LNCaP clone FGC (cell line): ENCODE measurements at regions not wholly inside any gene's neighbourhood (a gene's known extent, or its start where the extent isn't known, plus 50 kb on each side); places are given as distances from the start of the nearest gene placed in this dataset.
A peak's percentile ranks its signal among the peaks of the same experiment; 100 is the strongest.

Experiments used
- DNase-seq: peaks from one replicate; pipeline ENCODE4 v3.0.0-alpha.2; 2011; ENCODE audit warnings: low read depth
- H3K4me3 ChIP-seq: 2 replicates; pipeline ENCODE4 v1.5.1; 2011; ENCODE audit warnings: mild to moderate bottlenecking, low read depth, low read length, control low read depth
- TF ChIP-seq, protein P1 (sequence below): IDR thresholded peaks from 2 replicates; pipeline ENCODE4 v1.5.1; 2012; ENCODE audit warnings: mild to moderate bottlenecking; ENCODE audit not compliant: control insufficient read depth, insufficient read depth; ENCODE audit errors: extremely low read depth

DNA sequence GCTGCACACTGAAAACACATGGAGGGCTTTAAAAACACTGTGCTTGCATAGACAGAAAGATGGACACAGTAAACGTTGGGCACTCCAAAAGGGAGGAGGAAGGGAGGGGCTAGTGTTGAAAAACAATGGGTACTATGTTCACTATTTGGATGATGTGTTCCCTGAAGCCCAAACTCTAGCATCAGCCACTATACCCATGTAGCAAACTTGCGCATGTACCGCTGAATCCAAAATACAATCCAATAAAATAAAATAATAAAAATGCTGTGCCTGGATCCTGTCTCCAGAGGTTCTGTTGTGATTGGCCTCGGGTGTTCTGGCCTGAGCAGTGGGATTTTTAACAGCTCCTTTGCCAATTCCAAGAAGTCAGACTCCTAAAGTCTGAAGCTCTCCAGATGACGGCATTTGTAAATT is 166.0 kb downstream of the TMEM182 start:
- DNase-seq: no peak
- TF ChIP-seq, protein P1, sequence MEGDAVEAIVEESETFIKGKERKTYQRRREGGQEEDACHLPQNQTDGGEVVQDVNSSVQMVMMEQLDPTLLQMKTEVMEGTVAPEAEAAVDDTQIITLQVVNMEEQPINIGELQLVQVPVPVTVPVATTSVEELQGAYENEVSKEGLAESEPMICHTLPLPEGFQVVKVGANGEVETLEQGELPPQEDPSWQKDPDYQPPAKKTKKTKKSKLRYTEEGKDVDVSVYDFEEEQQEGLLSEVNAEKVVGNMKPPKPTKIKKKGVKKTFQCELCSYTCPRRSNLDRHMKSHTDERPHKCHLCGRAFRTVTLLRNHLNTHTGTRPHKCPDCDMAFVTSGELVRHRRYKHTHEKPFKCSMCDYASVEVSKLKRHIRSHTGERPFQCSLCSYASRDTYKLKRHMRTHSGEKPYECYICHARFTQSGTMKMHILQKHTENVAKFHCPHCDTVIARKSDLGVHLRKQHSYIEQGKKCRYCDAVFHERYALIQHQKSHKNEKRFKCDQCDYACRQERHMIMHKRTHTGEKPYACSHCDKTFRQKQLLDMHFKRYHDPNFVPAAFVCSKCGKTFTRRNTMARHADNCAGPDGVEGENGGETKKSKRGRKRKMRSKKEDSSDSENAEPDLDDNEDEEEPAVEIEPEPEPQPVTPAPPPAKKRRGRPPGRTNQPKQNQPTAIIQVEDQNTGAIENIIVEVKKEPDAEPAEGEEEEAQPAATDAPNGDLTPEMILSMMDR: no peak
- H3K4me3 ChIP-seq: no peak overlapping the region

DNA sequence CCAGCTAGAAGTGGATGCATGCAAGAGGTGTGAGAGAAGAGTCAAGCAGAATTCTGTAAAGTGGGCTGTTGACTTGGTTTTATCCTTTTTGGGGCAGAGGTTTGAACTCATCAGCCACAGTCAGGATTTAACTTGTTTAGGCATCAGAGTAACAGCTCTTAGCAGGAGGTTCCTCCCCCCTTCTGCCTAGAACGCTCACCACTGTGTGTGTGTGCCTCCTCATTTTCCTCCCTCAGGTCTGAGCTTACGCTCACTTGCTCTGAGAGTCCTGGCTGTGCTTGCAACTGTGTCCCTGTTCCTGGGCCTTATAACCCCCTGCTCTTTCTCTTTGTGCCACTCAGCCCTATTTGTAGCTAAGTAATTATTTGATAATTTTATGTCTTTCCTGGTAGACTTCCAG is 167.9 kb downstream of the TMEM182 start:
- TF ChIP-seq, protein P1: no peak
- no peak overlapping the region for H3K4me3 ChIP-seq
- DNase-seq: no peak

DNA sequence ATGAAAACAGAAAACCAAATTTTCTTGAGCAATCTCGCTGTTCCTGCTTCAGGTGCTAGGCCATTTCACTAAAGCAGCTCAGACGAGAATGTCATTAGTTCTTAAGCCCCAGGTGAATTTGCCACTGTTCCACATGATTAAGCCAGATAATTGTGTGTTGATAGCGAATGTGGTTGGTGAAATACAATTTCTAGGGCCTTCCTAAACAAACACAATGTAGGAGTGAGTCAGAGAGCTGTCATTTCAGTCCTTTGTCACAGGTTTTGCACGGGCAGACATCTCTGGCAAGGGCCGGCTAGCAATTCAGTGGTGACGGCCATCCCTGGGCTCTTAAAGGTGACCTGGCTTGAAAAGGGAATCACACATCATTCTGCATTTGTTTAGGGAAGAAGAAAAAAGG is 170.7 kb downstream of the TMEM182 start:
- TF ChIP-seq, protein P1: no peak
- DNase-seq: no peak
- no peak overlapping the region for H3K4me3 ChIP-seq

DNA sequence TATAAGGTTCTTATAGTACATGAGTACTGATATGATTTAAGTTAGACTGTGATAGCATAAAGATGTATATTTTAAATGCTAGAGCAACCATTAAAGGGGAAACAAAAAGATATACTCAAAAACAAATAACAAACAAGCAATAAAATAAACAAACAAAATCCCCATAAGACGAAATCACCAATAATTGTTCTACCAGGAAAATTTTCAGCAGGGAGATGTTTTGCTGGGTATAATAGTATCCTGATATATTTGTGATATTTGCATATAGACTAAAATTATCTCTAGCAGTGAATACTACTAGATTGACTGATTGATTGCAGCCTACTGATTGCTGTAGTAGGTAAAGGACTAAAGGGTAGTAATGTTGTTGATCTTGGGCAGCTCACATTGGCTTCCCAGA is 177.4 kb downstream of the TMEM182 start:
- TF ChIP-seq, protein P1: no peak
- no peak for DNase-seq
- no peak overlapping the region for H3K4me3 ChIP-seq

DNA sequence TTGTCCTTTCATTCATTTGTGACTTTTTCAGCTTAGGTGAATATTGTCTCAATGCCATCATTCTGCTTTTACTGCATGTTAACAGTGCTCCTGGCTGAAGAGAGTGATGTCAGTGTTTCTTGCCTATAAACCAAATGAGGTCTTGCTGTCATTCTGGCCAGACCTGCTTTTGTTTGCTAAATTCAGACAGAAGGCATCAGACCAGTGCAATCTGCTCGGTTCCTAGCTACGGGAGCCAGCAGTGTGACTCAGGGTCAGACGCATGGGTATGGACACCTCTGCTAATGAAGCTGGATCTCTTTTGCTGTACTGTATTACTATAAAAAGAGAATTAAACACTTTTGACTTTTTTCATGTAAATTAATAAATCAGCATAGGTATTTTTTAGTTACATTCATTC is 178.9 kb downstream of the TMEM182 start:
- TF ChIP-seq, protein P1: no peak
- DNase-seq: peak; percentile 86
- H3K4me3 ChIP-seq: no peak overlapping the region

DNA sequence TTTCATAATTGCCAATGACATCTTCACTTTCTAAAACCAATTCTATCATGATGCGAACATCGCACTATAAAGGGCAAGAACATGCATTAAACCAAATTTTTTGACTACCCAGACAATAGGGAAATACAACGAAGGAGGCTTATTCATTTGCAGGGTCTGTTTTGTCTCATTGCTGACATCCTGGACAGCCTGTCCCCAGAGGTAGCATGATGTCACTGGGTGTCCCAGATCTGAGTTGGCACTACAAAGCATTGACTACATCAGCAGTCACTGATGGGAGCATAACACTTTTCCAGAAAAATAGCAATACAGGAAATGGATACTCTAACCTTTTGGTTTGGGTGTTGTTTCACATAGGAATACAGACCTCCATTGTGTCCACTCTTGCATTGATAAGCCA is 180.3 kb downstream of the TMEM182 start:
- no peak for DNase-seq
- TF ChIP-seq, protein P1: no peak
- H3K4me3 ChIP-seq: no peak overlapping the region

DNA sequence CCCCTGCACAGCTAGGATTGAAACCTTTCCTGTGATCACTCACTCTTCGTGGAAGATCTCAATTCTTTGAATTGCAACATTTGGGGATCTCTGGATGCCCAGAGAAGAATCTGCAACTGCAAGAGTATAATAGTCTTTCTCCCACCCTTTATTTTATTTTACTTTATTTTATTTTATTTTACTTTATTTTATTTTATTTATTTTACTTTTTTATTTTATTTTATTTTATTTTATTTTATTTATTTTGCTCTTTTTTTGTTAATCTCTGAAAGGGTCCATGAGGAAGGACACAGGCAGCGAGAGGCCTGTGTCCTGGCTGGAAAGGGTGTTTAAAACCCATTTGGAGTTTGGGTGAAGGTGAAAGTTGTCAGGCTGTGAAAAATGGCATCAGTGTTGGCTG is 181.4 kb downstream of the TMEM182 start:
- TF ChIP-seq, protein P1: no peak
- no peak for DNase-seq

More for the DNA sequence above, 181.4 kb downstream of the TMEM182 start:
- H3K4me3 ChIP-seq: no peak overlapping the region
